COR-L47 (cell line): ENCODE measurements at regions not wholly inside any gene's neighbourhood (a gene's known extent, or its start where the extent isn't known, plus 50 kb on each side); places are given as distances from the start of the nearest gene placed in this dataset.
"Not testable (repeated sequence)": the region's sequence is repeated elsewhere in the genome, so short reads cannot be mapped to it uniquely, and the experiment has no call there.

Experiments
- DNase-seq: peaks from one replicate; lab custom pipeline; 2025; lab: John Stamatoyannopoulos, UW

GRCh38 chrX:98065151-98065550, 1181.4 kb downstream of the RPA4 start:
- no peak for DNase-seq

GRCh38 chrX:98067611-98068010, 1183.9 kb downstream of the RPA4 start:
- no peak for DNase-seq

GRCh38 chrX:98068024-98068580, 1184.4 kb downstream of the RPA4 start:
- DNase-seq = no peak

GRCh38 chrX:98071331-98071730, 1187.6 kb downstream of the RPA4 start:
- no peak for DNase-seq

- DNase-seq = no peak
Observed at GRCh38 chrX:98077440-98077839, 1193.7 kb downstream of the RPA4 start.

- DNase-seq = no peak
Observed at GRCh38 chrX:98111684-98112083, 1228.0 kb downstream of the RPA4 start.

- no peak for DNase-seq
Observed at GRCh38 chrX:98114021-98114420, 1230.3 kb downstream of the RPA4 start.

- DNase-seq = no peak
Observed at GRCh38 chrX:98141466-98141865, 1257.8 kb downstream of the RPA4 start.

- DNase-seq = no peak
Observed at GRCh38 chrX:98191003-98191402, 1307.3 kb downstream of the RPA4 start.

- DNase-seq = no peak
Observed at GRCh38 chrX:98194036-98194435, 1310.3 kb downstream of the RPA4 start.

GRCh38 chrX:98203800-98204199, 1320.1 kb downstream of the RPA4 start:
- no peak for DNase-seq

- no peak for DNase-seq
Observed at GRCh38 chrX:98207947-98208346, 1324.2 kb downstream of the RPA4 start.

GRCh38 chrX:98231003-98231402, 1347.3 kb downstream of the RPA4 start:
- DNase-seq = no peak

GRCh38 chrX:98240061-98240460, 1356.4 kb downstream of the RPA4 start:
- DNase-seq = not testable (repeated sequence)

GRCh38 chrX:98263135-98263534, 1379.4 kb downstream of the RPA4 start:
- no peak for DNase-seq

GRCh38 chrX:98289726-98290125, 1406.0 kb downstream of the RPA4 start:
- DNase-seq = no peak

GRCh38 chrX:98294310-98294709, 1410.6 kb downstream of the RPA4 start:
- DNase-seq = no peak

GRCh38 chrX:98296129-98296528, 1412.4 kb downstream of the RPA4 start:
- DNase-seq = no peak

- no peak for DNase-seq
Observed at GRCh38 chrX:98299785-98300184, 1416.1 kb downstream of the RPA4 start.

- DNase-seq = not testable (repeated sequence)
Observed at GRCh38 chrX:98300536-98300935, 1416.8 kb downstream of the RPA4 start.

- no peak for DNase-seq
Observed at GRCh38 chrX:98331407-98331806, 1447.7 kb downstream of the RPA4 start.

- DNase-seq = no peak
Observed at GRCh38 chrX:98338544-98338943, 1454.8 kb downstream of the RPA4 start.

- no peak for DNase-seq
Observed at GRCh38 chrX:98350940-98351339, 1467.2 kb downstream of the RPA4 start.

- no peak for DNase-seq
Observed at GRCh38 chrX:98357146-98357545, 1473.4 kb downstream of the RPA4 start.

GRCh38 chrX:98362630-98363029, 1478.9 kb downstream of the RPA4 start:
- no peak for DNase-seq
